Neural cell (in vitro differentiated cells): ENCODE measurements at regions not wholly inside any gene's neighbourhood (a gene's known extent, or its start where the extent isn't known, plus 50 kb on each side); places are given as distances from the start of the nearest gene placed in this dataset.

Source experiments
- H2AFZ ChIP-seq: fragments of 200-600, 300-800 bp; sonication (generic), shearing (Covaris generic); 2 replicates; pipeline ENCODE4 v1.6.0; 2014; ENCODE audit warnings: low read depth, mild to moderate bottlenecking, antibody characterized with exemption, low read length, moderate library complexity
- H3F3A ChIP-seq: fragments of 200-600 bp; shearing (Covaris generic); 2 replicates; pipeline ENCODE4 v1.6.1; 2016; ENCODE audit warnings: mild to moderate bottlenecking, moderate library complexity, mixed read lengths, antibody characterized with exemption, low read length; ENCODE audit not compliant: insufficient read depth, poor library complexity, severe bottlenecking
- H3K27ac ChIP-seq: fragments of 200-600, 300-800 bp; sonication (generic), shearing (Covaris generic); 2 replicates; pipeline ENCODE4 v1.5.1; 2014; ENCODE audit warnings: mild to moderate bottlenecking, low read length, moderate library complexity
- H3K27me3 ChIP-seq: fragments of 300-800, 200-600 bp; sonication (generic), shearing (Covaris generic); 2 replicates; pipeline ENCODE4 v1.6.0; 2014; ENCODE audit warnings: mild to moderate bottlenecking, low read depth, low read length, moderate library complexity; ENCODE audit not compliant: insufficient read depth
- H3K36me3 ChIP-seq: fragments of 300-800, 200-600 bp; sonication (generic), shearing (Covaris generic); 2 replicates; pipeline ENCODE4 v1.5.1; 2014; ENCODE audit warnings: mild to moderate bottlenecking, antibody characterized with exemption, low read length, moderate library complexity; ENCODE audit not compliant: insufficient read depth
- H3K4me2 ChIP-seq: fragments of 300-800, 200-600 bp; sonication (generic), shearing (Covaris generic); 2 replicates; pipeline ENCODE4 v1.6.0; 2014; ENCODE audit warnings: mild to moderate bottlenecking, low read length
- H3K4me3 ChIP-seq: fragments of 300-800, 200-600 bp; sonication (generic), shearing (Covaris generic); 2 replicates; pipeline ENCODE4 v1.5.1; 2014; ENCODE audit warnings: mild to moderate bottlenecking, low read length, moderate library complexity
- H3K79me2 ChIP-seq: fragments of 200-600 bp; shearing (Covaris generic); replicated peaks from 2 replicates; pipeline ENCODE4 v1.6.0; 2014; ENCODE audit warnings: mild to moderate bottlenecking, low read length, moderate library complexity; ENCODE audit not compliant: insufficient read depth
- H3K9ac ChIP-seq: fragments of 300-800, 200-600 bp; sonication (generic), shearing (Covaris generic); 2 replicates; pipeline ENCODE4 v1.6.1; 2016; ENCODE audit warnings: mild to moderate bottlenecking, low read length, mixed read lengths
- H3K9me2 ChIP-seq: fragments of 200-600 bp; shearing (Covaris generic); 2 replicates; pipeline ENCODE4 v1.6.1; 2016; ENCODE audit warnings: mild to moderate bottlenecking, low read length, mixed read lengths; ENCODE audit not compliant: insufficient read depth
- H3K9me3 ChIP-seq: fragments of 200-600, 300-800 bp; sonication (generic), shearing (Covaris generic); 2 replicates; pipeline ENCODE4 v1.6.1; 2016; ENCODE audit warnings: mild to moderate bottlenecking, mixed run types, low read length, moderate library complexity, mixed read lengths
- H4K20me1 ChIP-seq: fragments of 200-600 bp; shearing (Covaris generic); 2 replicates; pipeline ENCODE4 v1.6.1; 2016; ENCODE audit warnings: mild to moderate bottlenecking, mixed run types; ENCODE audit not compliant: insufficient read depth
- CTCF ChIP-seq: fragments of 450-650 bp; IDR thresholded peaks from 2 replicates; pipeline ENCODE4 v1.5.1; 2014; ENCODE audit warnings: antibody characterized with exemption, mild to moderate bottlenecking, moderate library complexity; ENCODE audit not compliant: poor library complexity, severe bottlenecking
- EP300 ChIP-seq: fragments of 450-650 bp; conservative IDR thresholded peaks from 2 replicates; pipeline ENCODE4 v1.6.1; 2014; ENCODE audit warnings: antibody characterized with exemption, mild to moderate bottlenecking, moderate library complexity; ENCODE audit not compliant: poor library complexity, severe bottlenecking
- EZH2 ChIP-seq: fragments of 200-600, 300-800 bp; shearing (Covaris generic), sonication (generic); IDR thresholded peaks from 2 replicates; pipeline ENCODE4 v1.6.1; 2014; ENCODE audit warnings: antibody characterized with exemption, low read length, borderline replicate concordance, mild to moderate bottlenecking; ENCODE audit not compliant: insufficient read depth, poor library complexity, severe bottlenecking
- MXI1 ChIP-seq: fragments of 450-650 bp; conservative IDR thresholded peaks from 2 replicates; pipeline ENCODE4 v1.6.1; 2014; ENCODE audit warnings: antibody characterized with exemption, mild to moderate bottlenecking; ENCODE audit not compliant: poor library complexity, severe bottlenecking
- POLR2AphosphoS5 ChIP-seq: IDR thresholded peaks from 2 replicates; pipeline ENCODE4 v1.6.1; 2012
- RAD21 ChIP-seq: fragments of 450-650 bp; conservative IDR thresholded peaks from 2 replicates; pipeline ENCODE4 v1.6.1; 2014; ENCODE audit warnings: antibody characterized with exemption, mild to moderate bottlenecking, moderate library complexity
- REST ChIP-seq: IDR thresholded peaks from 2 replicates; pipeline ENCODE4 v1.6.1; 2012; ENCODE audit warnings: borderline replicate concordance
- SMC3 ChIP-seq: fragments of 450-650 bp; conservative IDR thresholded peaks from 2 replicates; pipeline ENCODE4 v1.6.1; 2014; ENCODE audit warnings: antibody characterized with exemption, mild to moderate bottlenecking, moderate library complexity; ENCODE audit not compliant: poor library complexity
- TAF1 ChIP-seq: IDR thresholded peaks from 2 replicates; pipeline ENCODE4 v1.6.1; 2012; ENCODE audit warnings: low read depth

GRCh38 chr16:16790597-16790996, 411.7 kb downstream of the NPIPA7 start:
- Histone ChIP-seq H3K9ac (no peak overlapping the region), H3K4me3 (no peak overlapping the region), H3K4me2 (no peak overlapping the region), H3F3A (no peaks in the 10 kb centered on the region), H3K36me3 (no peaks in the 10 kb centered on the region), H4K20me1 (no peaks in the 10 kb centered on the region), H2AFZ (no peak overlapping the region), H3K27me3 (no peaks in the 10 kb centered on the region), H3K9me2 (no peaks in the 10 kb centered on the region), H3K79me2 (no peaks in the 10 kb centered on the region), H3K27ac (no peak overlapping the region), H3K9me3 (no peaks in the 10 kb centered on the region)
- TF ChIP-seq MXI1 (no peak), CTCF (no peak), RAD21 (no peak), EP300 (no peak), SMC3 (no peak), POLR2AphosphoS5 (no peak), EZH2 (no peak), REST (no peak), TAF1 (no peak)

GRCh38 chr16:16791051-16791450, 412.1 kb downstream of the NPIPA7 start:
- TF ChIP-seq SMC3, result no peak
- no peak for TF ChIP-seq REST
- TF ChIP-seq POLR2AphosphoS5, result no peak
- no peak for TF ChIP-seq TAF1
- no peak for TF ChIP-seq CTCF
- TF ChIP-seq RAD21, result no peak
- no peak for TF ChIP-seq EZH2
- no peak for TF ChIP-seq EP300
- TF ChIP-seq MXI1, result no peak
- no peaks in the 10 kb centered on the region for H3K27me3 ChIP-seq
- H3K4me2 ChIP-seq, result no peak overlapping the region

More at GRCh38 chr16:16791051-16791450, 412.1 kb downstream of the NPIPA7 start:
- no peak overlapping the region for H3K4me3 ChIP-seq
- H3K9me3 ChIP-seq, result no peaks in the 10 kb centered on the region
- no peak overlapping the region for H2AFZ ChIP-seq
- H3K9ac ChIP-seq, result no peak overlapping the region
- no peaks in the 10 kb centered on the region for H3K9me2 ChIP-seq
- no peaks in the 10 kb centered on the region for H3F3A ChIP-seq
- H4K20me1 ChIP-seq, result no peaks in the 10 kb centered on the region
- no peaks in the 10 kb centered on the region for H3K36me3 ChIP-seq
- H3K27ac ChIP-seq, result no peak overlapping the region
- no peaks in the 10 kb centered on the region for H3K79me2 ChIP-seq
